ENCODE measurements at regions not wholly inside any gene's neighbourhood (a gene's known extent, or its start where the extent isn't known, plus 50 kb on each side); places are given as distances from the start of the nearest gene placed in this dataset.

DNA sequence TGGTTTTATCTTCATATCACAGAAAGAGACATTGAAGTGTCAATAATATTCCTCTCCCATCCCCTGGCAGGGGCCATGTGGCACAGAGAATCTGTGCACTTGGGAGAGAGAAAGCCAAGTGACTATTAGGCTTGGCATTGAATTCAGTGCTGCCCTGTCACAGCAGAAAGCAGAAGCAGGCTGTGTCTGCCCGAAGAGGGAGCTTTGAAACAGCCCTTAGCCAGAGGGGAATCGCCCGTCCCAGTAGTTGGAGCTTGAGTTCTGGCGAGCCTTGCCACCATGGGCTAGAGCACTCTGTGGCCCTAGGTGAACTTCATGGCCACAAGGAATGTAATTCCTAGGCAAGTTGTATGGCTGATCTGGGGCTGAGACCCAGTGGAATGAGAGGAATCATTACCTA lies 282.5 kb upstream of the PCDH10 start:
- no peaks in the 10 kb centered on the region for H3K27me3 ChIP-seq (ENCODE audit: insufficient read depth, low read depth)
- no peaks in the 10 kb centered on the region for H4K20me1 ChIP-seq (ENCODE audit: insufficient read depth)
- no TSS peak for BruUV-seq (replicated peaks)
- H3K4me2 ChIP-seq: no peak overlapping the region
- H3K27ac ChIP-seq: no peak overlapping the region
- ChIA-PET CTCF (no interaction called here), POLR2A (ENCODE audit: unreplicated experiment) (no interaction called here)
- H3K4me1 ChIP-seq (replicated peaks; ENCODE audit: insufficient read depth): no peaks in the 10 kb centered on the region
- no peak overlapping the region for H2AFZ ChIP-seq
- no peaks in the 10 kb centered on the region for H3K9me2 ChIP-seq (ENCODE audit: insufficient read depth)
- H3K36me3 ChIP-seq (ENCODE audit: low read depth): no peaks in the 10 kb centered on the region
- intact Hi-C loops (cut with micrococcal nuclease; ENCODE audit: unreplicated experiment): no loop called here
- H3K4me3 ChIP-seq: no peak overlapping the region
- no peaks in the 10 kb centered on the region for H3K79me2 ChIP-seq (ENCODE audit: low read depth)
- H3K9me3 ChIP-seq (ENCODE audit: insufficient read depth, low read depth): no peaks in the 10 kb centered on the region
- no peaks in the 10 kb centered on the region for H3F3A ChIP-seq (ENCODE audit: insufficient read depth, low read depth)
- TF ChIP-seq, protein P1, sequence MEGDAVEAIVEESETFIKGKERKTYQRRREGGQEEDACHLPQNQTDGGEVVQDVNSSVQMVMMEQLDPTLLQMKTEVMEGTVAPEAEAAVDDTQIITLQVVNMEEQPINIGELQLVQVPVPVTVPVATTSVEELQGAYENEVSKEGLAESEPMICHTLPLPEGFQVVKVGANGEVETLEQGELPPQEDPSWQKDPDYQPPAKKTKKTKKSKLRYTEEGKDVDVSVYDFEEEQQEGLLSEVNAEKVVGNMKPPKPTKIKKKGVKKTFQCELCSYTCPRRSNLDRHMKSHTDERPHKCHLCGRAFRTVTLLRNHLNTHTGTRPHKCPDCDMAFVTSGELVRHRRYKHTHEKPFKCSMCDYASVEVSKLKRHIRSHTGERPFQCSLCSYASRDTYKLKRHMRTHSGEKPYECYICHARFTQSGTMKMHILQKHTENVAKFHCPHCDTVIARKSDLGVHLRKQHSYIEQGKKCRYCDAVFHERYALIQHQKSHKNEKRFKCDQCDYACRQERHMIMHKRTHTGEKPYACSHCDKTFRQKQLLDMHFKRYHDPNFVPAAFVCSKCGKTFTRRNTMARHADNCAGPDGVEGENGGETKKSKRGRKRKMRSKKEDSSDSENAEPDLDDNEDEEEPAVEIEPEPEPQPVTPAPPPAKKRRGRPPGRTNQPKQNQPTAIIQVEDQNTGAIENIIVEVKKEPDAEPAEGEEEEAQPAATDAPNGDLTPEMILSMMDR (conservative IDR thresholded peaks at IDR 0.05): no peak
- TF ChIP-seq EZH2 (IDR thresholded peaks at IDR 0.05; ENCODE audit: low read depth): no peak
- DNase-seq: no peak

DNA sequence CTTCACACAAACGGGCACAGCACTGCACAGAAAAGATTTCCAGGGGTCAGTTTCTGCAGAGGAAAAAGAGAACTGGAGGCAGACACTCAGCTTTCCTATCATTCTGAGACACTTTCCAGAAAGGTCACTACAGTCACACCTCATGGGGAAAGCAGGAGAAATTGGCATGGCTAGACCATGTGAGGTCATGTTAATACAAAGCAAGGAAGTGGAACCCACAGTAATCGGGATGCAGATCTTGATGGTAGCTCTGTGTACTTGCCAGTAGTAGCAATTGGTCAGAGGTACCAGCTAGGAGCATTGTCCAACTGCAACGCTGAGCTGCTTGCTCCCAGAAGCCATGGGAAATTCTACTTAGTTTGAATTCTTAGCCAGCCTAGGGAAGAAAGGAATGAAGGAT lies 255.3 kb upstream of the PCDH10 start:
- H3K4me1 ChIP-seq (replicated peaks; ENCODE audit: insufficient read depth): no peaks in the 10 kb centered on the region
- intact Hi-C loops (cut with micrococcal nuclease; ENCODE audit: unreplicated experiment): no loop called here
- H3K9me3 ChIP-seq (ENCODE audit: insufficient read depth, low read depth): no peaks in the 10 kb centered on the region
- no peaks in the 10 kb centered on the region for H3K79me2 ChIP-seq (ENCODE audit: low read depth)
- H2AFZ ChIP-seq: no peak overlapping the region
- ChIA-PET POLR2A (ENCODE audit: unreplicated experiment) (no interaction called here), CTCF (no interaction called here)
- H3K27ac ChIP-seq: no peak overlapping the region
- no peak for DNase-seq
- no peaks in the 10 kb centered on the region for H3F3A ChIP-seq (ENCODE audit: insufficient read depth, low read depth)
- H4K20me1 ChIP-seq (ENCODE audit: insufficient read depth): no peaks in the 10 kb centered on the region
- no peak overlapping the region for H3K4me2 ChIP-seq
- H3K27me3 ChIP-seq (ENCODE audit: insufficient read depth, low read depth): no peaks in the 10 kb centered on the region
- H3K4me3 ChIP-seq: no peak overlapping the region
- H3K36me3 ChIP-seq (ENCODE audit: low read depth): no peaks in the 10 kb centered on the region
- no peak for TF ChIP-seq EZH2 (IDR thresholded peaks at IDR 0.05; ENCODE audit: low read depth)
- TF ChIP-seq, protein P1 (conservative IDR thresholded peaks at IDR 0.05): no peak
- no TSS peak for BruUV-seq (replicated peaks)
- no peaks in the 10 kb centered on the region for H3K9me2 ChIP-seq (ENCODE audit: insufficient read depth)

DNA sequence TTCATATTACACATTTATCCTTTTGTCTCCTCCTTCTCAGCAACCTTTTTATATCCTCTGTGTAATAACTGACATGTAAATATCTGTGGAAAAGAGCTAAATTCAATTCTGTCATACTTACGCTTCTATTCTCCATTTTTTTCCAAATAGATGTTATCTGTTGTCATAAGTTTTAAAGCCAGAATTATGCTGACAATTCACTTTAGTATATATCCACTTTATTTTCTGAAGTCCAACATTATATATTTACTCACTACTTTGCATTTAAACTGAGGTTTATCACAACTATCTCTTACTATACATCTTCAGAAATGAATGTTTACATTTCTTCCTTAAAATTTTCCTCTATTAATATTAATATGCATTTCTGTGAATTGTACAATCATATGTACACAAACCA lies 247.9 kb upstream of the PCDH10 start:
- Histone ChIP-seq H4K20me1 (ENCODE audit: insufficient read depth) (no peaks in the 10 kb centered on the region), H3K9me3 (ENCODE audit: insufficient read depth, low read depth) (no peaks in the 10 kb centered on the region), H3K27ac (no peak overlapping the region), H3K4me1 (replicated peaks; ENCODE audit: insufficient read depth) (no peaks in the 10 kb centered on the region), H2AFZ (no peak overlapping the region), H3K4me2 (no peak overlapping the region), H3K27me3 (ENCODE audit: insufficient read depth, low read depth) (no peaks in the 10 kb centered on the region), H3K9me2 (ENCODE audit: insufficient read depth) (no peaks in the 10 kb centered on the region), H3K79me2 (ENCODE audit: low read depth) (no peaks in the 10 kb centered on the region), H3K36me3 (ENCODE audit: low read depth) (no peaks in the 10 kb centered on the region), H3K4me3 (no peak overlapping the region), H3F3A (ENCODE audit: insufficient read depth, low read depth) (no peaks in the 10 kb centered on the region)
- TF ChIP-seq EZH2 (IDR thresholded peaks at IDR 0.05; ENCODE audit: low read depth): no peak
- TF ChIP-seq, protein P1 (conservative IDR thresholded peaks at IDR 0.05): no peak
- ChIA-PET CTCF (no interaction called here), POLR2A (ENCODE audit: unreplicated experiment) (no interaction called here)
- DNase-seq: no peak
- no TSS peak for BruUV-seq (replicated peaks)
- intact Hi-C loops (cut with micrococcal nuclease; ENCODE audit: unreplicated experiment): no loop called here

Measured in PC-9 (cell line).